HL-60 (cell line): ENCODE measurements at regions not wholly inside any gene's neighbourhood (a gene's known extent, or its start where the extent isn't known, plus 50 kb on each side); places are given as distances from the start of the nearest gene placed in this dataset.

Source experiments
- CTCF ChIP-seq: IDR thresholded peaks from one replicate; pipeline ENCODE4 v1.5.1; 2011; ENCODE audit warnings: low read length, control low read depth, inconsistent platforms; ENCODE audit not compliant: insufficient read depth
- GABPA ChIP-seq: IDR thresholded peaks from 2 replicates; pipeline ENCODE4 v1.6.1; 2012; ENCODE audit warnings: low read depth
- POLR2AphosphoS5 ChIP-seq: IDR thresholded peaks from 2 replicates; pipeline ENCODE4 v1.6.1; 2012; ENCODE audit warnings: low read depth
- REST ChIP-seq: IDR thresholded peaks from 2 replicates; pipeline ENCODE4 v1.6.1; 2012; ENCODE audit warnings: low read depth; ENCODE audit not compliant: insufficient replicate concordance
- SPI1 ChIP-seq: IDR thresholded peaks from 2 replicates; pipeline ENCODE4 v1.6.1; 2012; ENCODE audit warnings: low read depth, mild to moderate bottlenecking, borderline replicate concordance

DNA sequence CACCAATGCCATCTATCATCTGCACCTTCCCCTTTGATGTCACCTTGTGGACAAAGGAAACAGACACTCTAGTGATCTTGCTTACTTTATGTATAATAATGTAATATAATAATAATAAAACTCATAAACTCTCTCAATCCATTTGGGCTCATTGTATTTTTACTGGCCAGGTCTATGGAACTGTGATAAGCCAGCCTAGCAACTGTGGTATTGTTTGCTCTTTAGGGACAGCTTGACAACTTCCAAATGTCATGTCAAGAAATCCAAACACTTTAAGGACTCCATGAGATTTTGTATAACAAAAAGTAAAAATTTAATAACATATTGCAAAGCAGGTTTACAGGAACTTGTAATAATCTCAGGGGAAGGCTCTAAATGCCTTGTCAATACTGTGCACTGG is 1163.4 kb upstream of the TMPRSS15 start:
- TF ChIP-seq GABPA (no peak), CTCF (no peak), POLR2AphosphoS5 (no peak), REST (no peak), SPI1 (no peak)
